ENCODE measurements at regions not wholly inside any gene's neighbourhood (a gene's known extent, or its start where the extent isn't known, plus 50 kb on each side); places are given as distances from the start of the nearest gene placed in this dataset.

DNA sequence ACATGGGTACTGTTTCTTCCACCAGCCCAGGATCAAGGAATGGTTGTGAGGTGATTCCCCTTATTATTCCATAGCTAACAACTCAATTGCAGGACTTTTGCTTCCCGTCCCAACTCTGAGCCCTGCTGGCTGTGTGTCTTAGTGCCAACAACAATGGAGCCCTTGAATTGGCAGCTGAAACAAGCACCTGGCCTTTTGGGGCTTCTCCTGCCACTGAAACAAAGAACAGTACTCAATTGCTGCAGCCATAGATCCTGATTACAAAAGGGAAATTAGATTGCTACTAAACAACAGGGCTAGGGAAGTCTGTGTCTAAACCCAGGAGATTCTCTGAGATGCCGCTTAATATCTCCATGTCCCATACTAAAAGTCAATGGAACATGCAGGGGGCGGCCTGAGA lies 61.3 kb upstream of the CARMIL1 start:
- no peak for TF ChIP-seq ZFX (IDR thresholded peaks at IDR 0.05)
- TF ChIP-seq, protein P1, sequence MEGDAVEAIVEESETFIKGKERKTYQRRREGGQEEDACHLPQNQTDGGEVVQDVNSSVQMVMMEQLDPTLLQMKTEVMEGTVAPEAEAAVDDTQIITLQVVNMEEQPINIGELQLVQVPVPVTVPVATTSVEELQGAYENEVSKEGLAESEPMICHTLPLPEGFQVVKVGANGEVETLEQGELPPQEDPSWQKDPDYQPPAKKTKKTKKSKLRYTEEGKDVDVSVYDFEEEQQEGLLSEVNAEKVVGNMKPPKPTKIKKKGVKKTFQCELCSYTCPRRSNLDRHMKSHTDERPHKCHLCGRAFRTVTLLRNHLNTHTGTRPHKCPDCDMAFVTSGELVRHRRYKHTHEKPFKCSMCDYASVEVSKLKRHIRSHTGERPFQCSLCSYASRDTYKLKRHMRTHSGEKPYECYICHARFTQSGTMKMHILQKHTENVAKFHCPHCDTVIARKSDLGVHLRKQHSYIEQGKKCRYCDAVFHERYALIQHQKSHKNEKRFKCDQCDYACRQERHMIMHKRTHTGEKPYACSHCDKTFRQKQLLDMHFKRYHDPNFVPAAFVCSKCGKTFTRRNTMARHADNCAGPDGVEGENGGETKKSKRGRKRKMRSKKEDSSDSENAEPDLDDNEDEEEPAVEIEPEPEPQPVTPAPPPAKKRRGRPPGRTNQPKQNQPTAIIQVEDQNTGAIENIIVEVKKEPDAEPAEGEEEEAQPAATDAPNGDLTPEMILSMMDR (conservative IDR thresholded peaks at IDR 0.05): no peak
- H3K27ac ChIP-seq: no peak overlapping the region

GRCh38 chr6:25218346-25218745 lies 60.8 kb upstream of the CARMIL1 start:
- TF ChIP-seq ZFX (IDR thresholded peaks at IDR 0.05): no peak
- TF ChIP-seq, protein P1 (conservative IDR thresholded peaks at IDR 0.05): no peak
- no peak overlapping the region for H3K27ac ChIP-seq

GRCh38 chr6:25219216-25219916 lies 59.8 kb upstream of the CARMIL1 start:
- TF ChIP-seq, protein P1 (conservative IDR thresholded peaks at IDR 0.05): no peak
- no peak for TF ChIP-seq ZFX (IDR thresholded peaks at IDR 0.05)
- H3K27ac ChIP-seq: no peak overlapping the region

DNA sequence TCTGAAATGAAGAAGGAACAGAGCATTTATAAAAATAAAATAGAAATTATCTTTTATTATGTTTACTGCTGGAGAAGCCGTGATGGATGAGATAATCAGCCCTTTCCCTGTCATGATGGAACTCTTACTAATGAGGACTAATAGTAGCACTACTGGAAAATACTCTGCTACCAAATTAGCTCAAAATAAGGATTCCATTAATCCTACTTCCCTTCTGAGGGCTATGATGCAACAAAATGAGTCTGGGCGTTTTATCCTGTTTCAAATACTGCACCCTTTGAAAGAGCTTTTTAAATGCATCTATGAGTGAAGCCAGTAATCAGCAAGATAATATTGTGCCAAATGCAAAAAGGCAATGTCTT lies 59.3 kb upstream of the CARMIL1 start:
- TF ChIP-seq ZFX (IDR thresholded peaks at IDR 0.05): no peak
- TF ChIP-seq, protein P1 (conservative IDR thresholded peaks at IDR 0.05): no peak
- no peak overlapping the region for H3K27ac ChIP-seq

DNA sequence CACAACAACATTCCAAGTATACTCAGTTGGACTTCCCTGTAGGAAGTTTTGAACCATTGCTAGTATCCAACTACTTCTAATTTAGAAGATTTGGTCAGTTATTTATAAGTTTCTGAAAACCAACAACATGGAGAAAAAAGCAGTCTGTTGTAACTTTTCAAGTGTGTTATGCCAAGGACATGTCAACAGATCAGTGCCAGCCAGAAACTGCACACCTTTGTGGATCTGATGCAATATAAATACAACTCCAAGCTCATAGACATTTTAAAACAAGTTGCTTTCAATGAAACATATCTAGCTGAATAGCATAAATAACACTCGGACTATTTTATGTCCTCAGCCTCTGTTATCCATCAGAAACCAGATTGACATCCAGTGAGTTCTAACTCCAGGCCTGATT lies 58.3 kb upstream of the CARMIL1 start:
- TF ChIP-seq, protein P1 (conservative IDR thresholded peaks at IDR 0.05): no peak
- TF ChIP-seq ZFX (IDR thresholded peaks at IDR 0.05): no peak

DNA sequence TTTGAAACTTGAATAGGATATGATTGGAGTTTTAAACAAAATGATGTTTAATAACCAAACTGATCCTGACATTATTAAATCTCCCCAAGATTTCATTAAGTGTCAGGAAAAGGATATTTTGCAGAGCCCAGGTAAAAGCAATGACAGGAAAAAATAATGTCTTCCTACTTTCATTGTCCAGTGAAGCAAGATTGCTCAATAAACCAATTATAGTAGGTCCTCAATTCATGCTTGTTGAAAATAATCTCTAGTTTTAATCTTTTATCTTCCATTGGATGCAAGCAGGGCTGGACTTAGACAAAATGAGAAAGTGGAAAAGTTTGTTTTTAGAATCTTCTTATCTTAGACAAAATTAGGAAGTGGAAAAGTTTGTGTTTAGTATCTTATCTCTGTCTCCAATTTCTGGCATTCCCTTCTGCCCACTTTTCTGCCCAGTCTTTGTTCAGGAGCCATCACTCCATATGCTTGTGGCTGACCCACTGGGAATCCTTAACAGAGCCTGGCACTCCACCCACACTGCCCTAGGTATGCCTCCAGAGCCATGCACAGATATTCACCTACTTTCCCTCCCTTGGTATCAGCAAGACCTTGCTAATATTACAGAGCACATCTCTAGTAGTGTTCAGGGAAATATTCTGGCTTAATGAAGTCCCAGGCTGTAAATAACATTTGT lies 57.0 kb upstream of the CARMIL1 start:
- H3K27ac ChIP-seq: no peak overlapping the region
- TF ChIP-seq, protein P1 (conservative IDR thresholded peaks at IDR 0.05): no peak
- TF ChIP-seq ZFX (IDR thresholded peaks at IDR 0.05): no peak

More for the DNA sequence above, 58.3 kb upstream of the CARMIL1 start:
- no peak overlapping the region for H3K27ac ChIP-seq

DNA sequence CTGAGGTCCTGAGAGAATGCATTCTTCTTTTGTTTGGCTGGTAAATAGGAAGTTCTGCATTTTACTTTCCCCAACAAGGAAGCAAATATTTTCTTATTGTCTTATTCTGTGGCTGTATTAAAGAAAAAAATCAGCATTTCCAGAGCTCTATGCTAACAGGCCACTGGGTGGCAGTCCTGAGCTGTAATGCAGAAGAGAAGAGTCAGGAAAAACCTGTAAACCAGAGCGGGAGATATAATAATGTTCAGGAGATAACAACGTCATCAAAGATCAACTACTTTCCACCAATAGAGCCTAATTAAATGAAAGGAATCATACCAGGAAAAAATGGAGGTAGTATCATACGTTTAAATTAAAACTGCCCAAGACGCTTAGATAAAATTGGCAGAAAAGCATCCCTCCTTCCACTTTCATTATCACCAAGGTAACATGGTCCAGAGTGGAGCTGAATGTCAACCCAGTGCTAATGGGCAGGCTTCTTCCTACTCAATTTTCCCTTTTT lies 55.6 kb upstream of the CARMIL1 start:
- TF ChIP-seq, protein P1 (conservative IDR thresholded peaks at IDR 0.05): peak; percentile 96
- TF ChIP-seq ZFX (IDR thresholded peaks at IDR 0.05): no peak
- no peak overlapping the region for H3K27ac ChIP-seq

All from C4-2B (cell line).